Heart right ventricle (tissue), 16 donors: ENCODE measurements at regions not wholly inside any gene's neighbourhood (a gene's known extent, or its start where the extent isn't known, plus 50 kb on each side); places are given as distances from the start of the nearest gene placed in this dataset.
"Not testable (repeated sequence)": the region's sequence is repeated elsewhere in the genome, so short reads cannot be mapped to it uniquely, and the experiment has no call there.

ENCODE experiments used
- ATAC-seq, 8 donors: fragments of 200-7000 bp; cut with Tn5 transposase; one replicate each; pipeline ENCODE4 v1.9.1; 2020; ENCODE audit warnings: mild to moderate bottlenecking in 8 of 8, moderate library complexity in 8 of 8, moderate number of reproducible peaks in 1 of 8
- DNase-seq, 2 donors: peaks; one replicate each; pipeline ENCODE4 v3.0.0-alpha.2; 2020
- H3K27ac ChIP-seq, 10 donors: fragments of 200-600 bp; sonication (generic) in 2 of 10; one replicate each; pipeline versions ENCODE4 v1.5.0 to v1.8.0; 2020 to 2022; ENCODE audit warnings: mild to moderate bottlenecking in 3 of 10
- H3K27me3 ChIP-seq, 7 donors: fragments of 200-600 bp; one replicate each; pipeline ENCODE4 v1.8.0; 2021 to 2022; ENCODE audit warnings: mild to moderate bottlenecking in 2 of 7
- H3K36me3 ChIP-seq, 9 donors: fragments of 200-600 bp; sonication (generic) in 1 of 9; one replicate each; pipeline versions ENCODE4 v1.5.0 to v1.8.0; 2020 to 2022; ENCODE audit warnings: mild to moderate bottlenecking in 2 of 9
- H3K4me1 ChIP-seq, 9 donors: fragments of 200-600 bp; sonication (generic) in 1 of 9; one replicate each; pipeline versions ENCODE4 v1.5.0 to v1.8.0; 2020 to 2022; ENCODE audit warnings: mild to moderate bottlenecking in 4 of 9
- H3K4me3 ChIP-seq, 10 donors: fragments of 200-600 bp; sonication (generic) in 2 of 10; one replicate each; pipeline versions ENCODE4 v1.5.0 to v1.8.0; 2020 to 2022; ENCODE audit warnings: mild to moderate bottlenecking in 7 of 10, moderate library complexity in 2 of 10
- H3K9me3 ChIP-seq, 11 donors: fragments of 200-600 bp in 10 of 11; sonication (generic) in 2 of 11; one replicate each; pipeline versions ENCODE4 v1.5.0 to v1.8.0; 2013 to 2022; ENCODE audit warnings: mild to moderate bottlenecking in 2 of 11, control low read depth in 1 of 11, moderate library complexity in 1 of 11
- WGBS, 2 donors: extraction: QIAGEN DNeasy Blood & Tissue Kit; methylation state at CpG; one replicate each; pipeline ENCODE4 v1.1.7; 2013; ENCODE audit warnings: inconsistent platforms in 1 of 2; 5-methylcytosine and 5-hydroxymethylcytosine counted together
- intact Hi-C, 10 donors: fragments of 100-400 bp; cut with DNase I; formaldehyde crosslinking; loops; one replicate each; pipeline versions ENCODE4 v1.11.1 to v1.14.2; 2022
- TF ChIP-seq, protein P1 (sequence below), 9 donors: fragments of 200-600 bp; sonication (generic) in 2 of 9; IDR thresholded peaks; one replicate each; pipeline versions ENCODE4 v1.5.0 to v1.8.0; 2021 to 2022; ENCODE audit warnings: antibody characterized with exemption in 9 of 9, mild to moderate bottlenecking in 5 of 9, moderate library complexity in 1 of 9
- donor health status: Arrhythmogenic right ventricular cardiomyopathy.
- donor health status: ischemic (EF 13 %, LVEDD 7.1; RV severe dilation, severe dysfunction).
- donor health status: healthy with polysubstance abuse.
- donor health status: DM: no; HTN: yes; CAD: no.
- donor health status: DM: no; HTN: no; CAD: no.
- donor health status: ischemic (EF 25% LVEDD 6.9; RV normal size, moderate dysfunction).
- donor health status: ischemic (EF 25% LVEDD 5.7; RV mildly dilated, moderate dysfunction).
- donor health status: healthy.
- donor health status: DM: yes; HTN: yes; CAD: no.
- donor health status: Ischemic cardiomyopathy.
- donor health status: ischemic (EF 35%, LVEDD 5.7; RV mildly dilated, moderate dysfunction).
- donor health status: nonischemic (EF 11% LVEDD 7.7; RV severe dilation, severe dysfunction).
- donor health status: DM: yes; HTN: yes; CAD: no.
- donor health status: PGD.
- donor health status: ischemic (EF 29% LVEDD 5.4; RV normal size, mild dysfunction).
- donor health status: nonischemic (EF 23%, LVEDD 6.1; RV moderate dilation, normal function).

DNA sequence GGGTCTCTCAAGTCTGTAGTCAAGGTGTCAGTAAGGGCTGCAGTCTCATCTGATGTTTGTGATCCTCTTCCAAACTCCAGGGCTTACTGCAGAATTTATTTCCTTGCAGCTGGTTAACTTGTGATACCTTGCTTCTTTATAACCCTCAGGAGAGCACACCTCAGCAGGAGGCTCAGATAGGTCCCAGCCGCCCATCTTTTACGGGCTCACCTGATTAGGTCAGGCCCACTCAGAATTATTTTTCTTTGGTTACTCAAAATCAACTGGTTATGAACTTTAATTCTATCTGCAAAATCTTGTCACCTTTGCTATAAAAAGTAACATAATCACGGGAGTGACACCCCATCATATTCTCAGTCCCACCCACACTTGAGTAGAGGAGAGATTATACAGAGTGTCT is 99.9 kb upstream of the BEND4 start:
- Histone ChIP-seq H3K27me3 (peaks cover 0 to 13% (median 0%) of the 10 kb centered on the region in 7 donors), H3K4me3 (no peak overlapping the region), H3K36me3 (no peaks in the 10 kb centered on the region), H3K27ac (no peak overlapping the region), H3K9me3 (no peaks in the 10 kb centered on the region), H3K4me1 (no peaks in the 10 kb centered on the region)
- no peak for DNase-seq
- intact Hi-C loops = no loop called here
- TF ChIP-seq, protein P1, sequence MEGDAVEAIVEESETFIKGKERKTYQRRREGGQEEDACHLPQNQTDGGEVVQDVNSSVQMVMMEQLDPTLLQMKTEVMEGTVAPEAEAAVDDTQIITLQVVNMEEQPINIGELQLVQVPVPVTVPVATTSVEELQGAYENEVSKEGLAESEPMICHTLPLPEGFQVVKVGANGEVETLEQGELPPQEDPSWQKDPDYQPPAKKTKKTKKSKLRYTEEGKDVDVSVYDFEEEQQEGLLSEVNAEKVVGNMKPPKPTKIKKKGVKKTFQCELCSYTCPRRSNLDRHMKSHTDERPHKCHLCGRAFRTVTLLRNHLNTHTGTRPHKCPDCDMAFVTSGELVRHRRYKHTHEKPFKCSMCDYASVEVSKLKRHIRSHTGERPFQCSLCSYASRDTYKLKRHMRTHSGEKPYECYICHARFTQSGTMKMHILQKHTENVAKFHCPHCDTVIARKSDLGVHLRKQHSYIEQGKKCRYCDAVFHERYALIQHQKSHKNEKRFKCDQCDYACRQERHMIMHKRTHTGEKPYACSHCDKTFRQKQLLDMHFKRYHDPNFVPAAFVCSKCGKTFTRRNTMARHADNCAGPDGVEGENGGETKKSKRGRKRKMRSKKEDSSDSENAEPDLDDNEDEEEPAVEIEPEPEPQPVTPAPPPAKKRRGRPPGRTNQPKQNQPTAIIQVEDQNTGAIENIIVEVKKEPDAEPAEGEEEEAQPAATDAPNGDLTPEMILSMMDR (IDR thresholded peaks at IDR 0.05) = no peak
- no peak for ATAC-seq
- 75 to 77% methylated on average over 3 of the region's 3 CpGs for WGBS, 2 donors

DNA sequence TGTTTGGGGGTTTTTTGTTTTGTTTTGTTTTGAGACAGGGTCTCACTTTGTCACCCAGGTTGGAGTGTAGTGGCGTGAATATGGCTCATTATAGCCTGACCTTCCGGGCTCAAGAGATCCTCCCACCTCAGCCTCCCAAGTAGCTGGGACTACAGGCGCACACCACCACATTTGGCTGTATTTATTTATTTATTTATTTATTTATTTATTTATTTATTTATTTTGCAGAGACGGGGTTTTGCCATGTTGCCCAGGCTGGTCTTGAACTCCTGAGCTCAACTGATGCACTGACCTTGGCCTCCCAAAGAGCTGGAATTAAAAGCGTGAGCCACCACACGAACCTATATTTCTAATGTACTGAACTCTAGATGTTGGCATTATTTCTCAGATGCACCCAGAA is 105.2 kb upstream of the BEND4 start:
- DNase-seq, H3K27me3 ChIP-seq, H3K4me3 ChIP-seq, H3K9me3 ChIP-seq, ATAC-seq, H3K36me3 ChIP-seq, intact Hi-C loops, H3K27ac ChIP-seq, H3K4me1 ChIP-seq: not testable (repeated sequence)
- 95 to 96% methylated on average over 6 of the region's 6 CpGs for WGBS, 2 donors

DNA sequence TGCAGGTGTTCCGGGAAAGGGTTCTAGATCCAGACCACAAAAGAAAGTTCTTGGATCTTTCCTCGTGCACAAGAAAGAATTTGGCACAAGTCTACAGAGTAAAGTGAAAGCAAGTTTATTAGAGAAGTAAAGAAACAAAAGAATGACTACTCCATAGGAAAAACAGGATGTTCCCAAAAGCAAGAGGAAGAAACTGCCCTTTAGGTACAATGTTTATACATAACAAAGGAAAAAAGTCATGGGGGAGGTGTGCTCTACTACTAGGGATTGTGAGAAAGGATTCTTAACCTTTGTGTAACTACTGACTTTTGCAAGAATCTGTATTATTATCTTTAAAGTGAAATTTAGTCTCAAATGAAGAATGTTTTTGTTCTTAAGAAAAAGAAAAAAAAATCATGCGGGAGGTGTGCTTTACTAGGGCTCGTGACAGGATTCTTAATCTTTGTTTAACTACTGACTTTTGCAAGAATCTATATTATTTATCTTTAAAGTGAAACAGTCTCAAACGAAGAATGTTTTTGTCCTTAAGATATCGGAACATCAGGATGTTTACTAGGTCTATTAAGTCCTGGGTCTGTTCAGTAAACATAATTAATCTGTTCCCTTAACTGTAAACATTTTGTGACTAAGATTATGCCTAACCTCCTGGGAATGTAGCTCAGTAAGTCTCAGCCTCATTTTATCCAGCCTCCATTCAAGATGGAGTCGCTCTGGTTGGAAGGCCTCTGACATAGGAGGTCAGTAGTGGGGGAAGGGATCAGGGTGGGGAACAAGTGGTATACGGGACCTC is 110.4 kb upstream of the BEND4 start:
- H3K4me1 ChIP-seq = peaks cover 0 to 7% (median 0%) of the 10 kb centered on the region in 9 donors
- H3K4me3 ChIP-seq = no peak overlapping the region
- H3K27me3 ChIP-seq = no peaks in the 10 kb centered on the region
- H3K36me3 ChIP-seq = no peaks in the 10 kb centered on the region
- peak overlapping the region in 7 of 10 donors; percentile 2 to 63 (median 42) for H3K27ac ChIP-seq
- WGBS, 2 donors = 67 to 80% methylated on average over 8 of the region's 8 CpGs
- H3K9me3 ChIP-seq = no peaks in the 10 kb centered on the region
- ATAC-seq = peak in 5 of 8 donors; percentile 35 to 75 (median 58)
- DNase-seq = no peak
- intact Hi-C loops = no loop called here
- TF ChIP-seq, protein P1 (IDR thresholded peaks at IDR 0.05) = no peak

DNA sequence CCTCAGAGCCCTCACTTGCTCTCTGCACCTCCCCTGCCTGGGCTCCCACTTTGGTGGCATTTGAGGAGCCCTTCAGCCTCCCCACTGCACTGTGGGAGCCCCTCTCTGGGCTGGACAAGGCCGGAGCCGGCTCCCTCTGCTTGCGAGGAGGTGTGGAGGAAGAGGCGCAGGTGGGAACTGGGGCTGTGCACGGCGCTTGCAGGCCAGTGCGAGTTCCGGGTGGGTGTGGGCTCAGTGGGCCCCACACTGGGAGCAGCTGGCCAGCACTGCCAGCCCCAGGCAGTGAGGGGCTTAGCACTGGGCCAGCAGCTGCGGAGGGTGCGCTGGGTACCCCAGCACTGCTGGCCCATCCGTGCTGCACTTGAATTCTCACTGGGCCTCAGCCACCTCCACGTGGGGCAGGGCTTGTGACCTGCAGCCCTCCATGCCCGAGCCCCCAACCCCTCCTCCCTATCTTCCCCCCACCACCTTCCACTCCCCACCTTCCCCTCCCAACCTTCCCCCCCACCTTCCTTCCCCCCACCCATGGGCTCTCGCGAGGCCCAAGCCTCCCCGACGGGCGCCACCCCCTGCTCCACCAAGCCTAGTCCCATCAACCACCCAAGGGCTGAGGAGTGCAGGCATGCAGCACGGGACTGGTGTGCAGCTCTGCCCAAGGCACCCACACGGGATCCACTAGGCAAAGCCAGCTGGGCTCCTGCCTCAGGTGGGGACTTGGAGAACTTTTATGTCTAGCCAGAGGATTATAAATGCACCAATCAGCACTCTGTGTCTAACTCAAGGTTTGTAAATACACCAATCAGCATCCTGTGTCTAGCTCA is 113.5 kb upstream of the BEND4 start:
- no peaks in the 10 kb centered on the region for H3K27me3 ChIP-seq
- H3K4me1 ChIP-seq = peaks cover 0 to 7% (median 0%) of the 10 kb centered on the region in 9 donors
- TF ChIP-seq, protein P1 (IDR thresholded peaks at IDR 0.05) = no peak
- no peak overlapping the region for H3K4me3 ChIP-seq
- WGBS, 2 donors = 92 to 94% methylated on average over 20 of the region's 20 CpGs
- ATAC-seq (no peak), DNase-seq (no peak)
- H3K36me3 ChIP-seq = no peaks in the 10 kb centered on the region
- no peaks in the 10 kb centered on the region for H3K9me3 ChIP-seq
- intact Hi-C loops = no loop called here
- H3K27ac ChIP-seq = no peak overlapping the region
